NCI-H226 (cell line): ENCODE measurements at regions not wholly inside any gene's neighbourhood (a gene's known extent, or its start where the extent isn't known, plus 50 kb on each side); places are given as distances from the start of the nearest gene placed in this dataset.

ENCODE experiments used
- DNase-seq: peaks from one replicate; pipeline ENCODE4 v3.0.0-alpha.2; 2015

- no peak for DNase-seq
Observed at GRCh38 chr3:36298188-36298587, 82.1 kb upstream of the STAC start.

GRCh38 chr3:36302158-36302509 is 78.2 kb upstream of the STAC start:
- no peak for DNase-seq

GRCh38 chr3:36302626-36303025 is 77.7 kb upstream of the STAC start:
- no peak for DNase-seq

DNA sequence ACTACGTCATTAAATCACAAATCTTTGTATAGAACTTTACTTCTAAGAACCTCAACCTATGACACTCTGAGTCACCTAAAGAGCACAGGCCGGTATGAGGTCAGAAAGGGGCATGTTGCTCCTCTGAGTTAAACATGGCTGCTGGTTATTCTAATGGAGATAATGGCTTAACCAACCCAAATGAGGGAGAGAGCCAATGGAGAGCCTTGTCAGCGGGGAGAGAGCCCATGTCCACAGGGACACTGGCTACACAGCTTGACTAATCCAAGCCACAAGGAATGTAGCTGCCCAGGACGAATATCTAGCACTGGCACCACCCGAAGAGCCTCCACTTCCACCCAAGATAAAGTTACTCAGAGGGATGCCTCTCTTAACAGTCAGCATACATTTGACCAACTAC is 77.0 kb upstream of the STAC start:
- no peak for DNase-seq

GRCh38 chr3:36305929-36306520 is 74.3 kb upstream of the STAC start:
- peak; percentile 12 for DNase-seq

GRCh38 chr3:36309092-36309491 is 71.2 kb upstream of the STAC start:
- no peak for DNase-seq

- no peak for DNase-seq
Observed at GRCh38 chr3:36312351-36312750, 68.0 kb upstream of the STAC start.

DNA sequence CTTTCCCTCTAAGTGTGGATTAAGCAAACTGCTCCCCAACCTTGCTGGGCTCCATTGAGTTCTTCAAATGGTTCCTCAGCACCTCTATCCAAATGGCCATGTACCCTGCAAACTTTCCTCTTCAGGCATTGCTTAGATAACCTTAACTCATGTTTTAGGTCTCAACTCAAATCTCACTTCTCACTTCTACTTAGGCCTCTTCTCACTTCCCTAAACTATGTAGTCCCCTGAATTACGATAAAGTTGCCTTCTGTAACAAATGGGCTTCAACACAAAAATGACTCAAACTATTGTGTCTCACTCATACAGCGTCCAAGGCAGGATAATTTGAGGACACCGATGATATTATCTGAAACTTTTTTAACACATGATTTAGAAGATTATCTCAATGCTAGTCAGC is 62.4 kb upstream of the STAC start:
- DNase-seq = no peak

DNA sequence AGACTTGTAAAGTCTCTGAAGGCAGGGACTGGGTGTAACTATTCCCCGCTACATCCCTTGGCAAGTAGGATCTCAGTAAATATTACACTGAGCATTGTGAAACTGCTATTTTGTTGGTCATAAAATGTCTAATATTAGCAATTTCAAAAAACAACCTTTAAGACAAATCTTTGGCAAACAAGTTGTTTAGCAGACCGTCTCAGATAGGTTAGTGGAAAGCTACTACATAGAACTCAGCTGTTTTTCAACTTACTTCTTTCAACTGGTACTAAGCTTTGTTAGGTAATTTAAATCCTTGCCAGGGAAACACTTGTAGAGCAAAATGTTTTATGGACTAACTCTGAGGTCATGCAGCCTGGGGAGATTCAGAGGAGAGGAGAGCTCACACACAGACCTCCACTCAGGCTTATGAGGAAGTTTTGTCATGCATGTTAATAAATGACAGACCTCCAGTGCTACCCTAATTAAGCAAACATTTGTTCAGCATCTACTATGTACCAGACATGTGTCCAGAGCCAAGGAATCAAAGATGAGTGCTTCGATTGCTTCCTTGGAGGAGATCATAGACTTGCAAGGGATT is 61.6 kb upstream of the STAC start:
- DNase-seq = no peak

DNA sequence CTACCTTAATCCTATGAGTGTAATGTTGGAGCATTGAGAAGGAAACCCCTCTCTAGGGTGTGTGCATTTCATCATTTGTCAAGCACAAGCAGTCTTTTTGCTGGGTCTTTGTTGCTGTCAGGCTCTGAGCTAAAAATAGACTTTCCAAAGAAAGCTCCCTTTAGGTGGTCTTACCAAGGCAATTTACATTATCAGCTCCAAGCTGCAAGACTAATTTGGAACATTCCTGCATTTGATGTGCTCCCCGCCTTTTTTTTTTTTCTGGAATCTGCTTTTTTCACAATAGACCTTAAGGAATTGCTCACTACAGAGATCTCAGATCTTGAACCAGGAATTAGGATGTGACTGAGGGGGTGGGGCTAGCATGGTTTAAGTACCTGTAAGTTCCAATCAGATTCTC is 60.6 kb upstream of the STAC start:
- DNase-seq = no peak
